Peyer's patch (tissue), 4 donors: ENCODE measurements at regions not wholly inside any gene's neighbourhood (a gene's known extent, or its start where the extent isn't known, plus 50 kb on each side); places are given as distances from the start of the nearest gene placed in this dataset.
"Not testable (repeated sequence)": the region's sequence is repeated elsewhere in the genome, so short reads cannot be mapped to it uniquely, and the experiment has no call there.

Experiments used
- DNase-seq, 3 donors: peaks; one replicate each; pipeline ENCODE4 v3.0.0-alpha.2; 2017 to 2019
- H3K27ac ChIP-seq, 4 donors: fragments of 200-600 bp; sonication (generic); one replicate each; pipeline ENCODE4 v1.5.1; 2016 to 2019
- H3K27me3 ChIP-seq, 2 donors: fragments of 200-600 bp; sonication (generic); one replicate each; pipeline ENCODE4 v1.5.1; 2019
- H3K36me3 ChIP-seq, 3 donors: fragments of 200-600 bp; sonication (generic); one replicate each; pipeline ENCODE4 v1.5.1; 2016 to 2019
- H3K4me1 ChIP-seq, 4 donors: fragments of 200-600 bp; sonication (generic); one replicate each; pipeline ENCODE4 v1.5.1; 2016 to 2019
- H3K4me3 ChIP-seq, 4 donors: fragments of 200-600 bp; sonication (generic); 1 replicate in 3 of 4; 2 replicates in 1 of 4; pipeline ENCODE4 v1.5.1; 2016 to 2019; ENCODE audit warnings: mild to moderate bottlenecking in 1 of 4
- H3K9me3 ChIP-seq, 4 donors: fragments of 200-600 bp; sonication (generic); one replicate each; pipeline ENCODE4 v1.5.1; 2016 to 2019; ENCODE audit warnings: mild to moderate bottlenecking in 1 of 4
- POLR2A ChIP-seq, 2 donors: fragments of 450-650 bp; IDR thresholded peaks; one replicate each; pipeline ENCODE4 v1.5.1; 2017; ENCODE audit warnings: antibody characterized with exemption in 2 of 2, mild to moderate bottlenecking in 2 of 2, moderate library complexity in 2 of 2
- TF ChIP-seq, protein P1 (sequence below), 6 experiments: fragments of 450-650 bp in 4 of 6; fragments of 200-600 bp in 2 of 6; sonication (generic) in 1 of 6; IDR thresholded peaks; one replicate each; pipeline ENCODE4 v1.5.1; 2017 to 2019; ENCODE audit warnings: antibody characterized with exemption in 6 of 6, mild to moderate bottlenecking in 3 of 6, moderate library complexity in 1 of 6

DNA sequence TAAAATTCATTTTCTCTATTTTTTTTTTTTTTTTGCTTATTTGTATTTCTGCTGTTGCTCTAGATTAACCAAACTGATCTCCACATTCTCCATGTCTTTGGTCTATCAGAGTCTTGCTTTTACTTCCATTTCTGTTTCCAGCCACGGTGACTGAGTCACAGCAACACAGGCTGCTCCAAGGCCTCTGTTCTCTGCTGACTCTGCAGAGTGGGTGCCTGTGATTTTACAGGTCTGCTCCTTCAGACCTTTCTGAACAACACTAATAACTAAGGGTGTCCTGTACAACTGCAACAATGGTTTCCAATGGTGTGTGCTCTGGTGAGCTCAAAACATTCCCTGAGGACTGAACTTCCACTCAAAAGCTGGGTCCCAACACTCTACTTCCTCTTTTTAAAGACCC lies 102.3 kb upstream of the BMP2 start:
- Histone ChIP-seq H3K36me3 (no peaks in the 10 kb centered on the region), H3K27ac (no peak overlapping the region), H3K9me3 (no peaks in the 10 kb centered on the region), H3K4me3 (no peak overlapping the region), H3K4me1 (peaks cover 0 to 8% (median 0%) of the 10 kb centered on the region in 4 donors), H3K27me3 (no peaks in the 10 kb centered on the region)
- DNase-seq, result no peak
- TF ChIP-seq, protein P1, sequence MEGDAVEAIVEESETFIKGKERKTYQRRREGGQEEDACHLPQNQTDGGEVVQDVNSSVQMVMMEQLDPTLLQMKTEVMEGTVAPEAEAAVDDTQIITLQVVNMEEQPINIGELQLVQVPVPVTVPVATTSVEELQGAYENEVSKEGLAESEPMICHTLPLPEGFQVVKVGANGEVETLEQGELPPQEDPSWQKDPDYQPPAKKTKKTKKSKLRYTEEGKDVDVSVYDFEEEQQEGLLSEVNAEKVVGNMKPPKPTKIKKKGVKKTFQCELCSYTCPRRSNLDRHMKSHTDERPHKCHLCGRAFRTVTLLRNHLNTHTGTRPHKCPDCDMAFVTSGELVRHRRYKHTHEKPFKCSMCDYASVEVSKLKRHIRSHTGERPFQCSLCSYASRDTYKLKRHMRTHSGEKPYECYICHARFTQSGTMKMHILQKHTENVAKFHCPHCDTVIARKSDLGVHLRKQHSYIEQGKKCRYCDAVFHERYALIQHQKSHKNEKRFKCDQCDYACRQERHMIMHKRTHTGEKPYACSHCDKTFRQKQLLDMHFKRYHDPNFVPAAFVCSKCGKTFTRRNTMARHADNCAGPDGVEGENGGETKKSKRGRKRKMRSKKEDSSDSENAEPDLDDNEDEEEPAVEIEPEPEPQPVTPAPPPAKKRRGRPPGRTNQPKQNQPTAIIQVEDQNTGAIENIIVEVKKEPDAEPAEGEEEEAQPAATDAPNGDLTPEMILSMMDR (IDR thresholded peaks at IDR 0.05), result no peak
- TF ChIP-seq POLR2A (IDR thresholded peaks at IDR 0.05), result no peak

- no peaks in the 10 kb centered on the region for H3K9me3 ChIP-seq
- H3K27ac ChIP-seq, result no peak overlapping the region
- H3K36me3 ChIP-seq, result no peaks in the 10 kb centered on the region
- H3K4me3 ChIP-seq, result no peak overlapping the region
- TF ChIP-seq POLR2A (IDR thresholded peaks at IDR 0.05), result no peak
- TF ChIP-seq, protein P1 (IDR thresholded peaks at IDR 0.05), result no peak
- H3K27me3 ChIP-seq, result no peaks in the 10 kb centered on the region
- DNase-seq, result no peak
- peaks cover 0 to 14% (median 0%) of the 10 kb centered on the region in 4 donors for H3K4me1 ChIP-seq
Measured at GRCh38 chr20:6664574-6664973, 102.9 kb upstream of the BMP2 start.

GRCh38 chr20:6663751-6664388 lies 103.6 kb upstream of the BMP2 start:
- DNase-seq, result peak in 1 of 3 donors; percentile 64
- no peak for TF ChIP-seq POLR2A (IDR thresholded peaks at IDR 0.05)
- H3K36me3 ChIP-seq, result no peaks in the 10 kb centered on the region
- no peaks in the 10 kb centered on the region for H3K9me3 ChIP-seq
- H3K27ac ChIP-seq, result no peak overlapping the region
- H3K4me1 ChIP-seq, result peaks cover 0 to 15% (median 0%) of the 10 kb centered on the region in 4 donors
- no peak overlapping the region for H3K4me3 ChIP-seq
- H3K27me3 ChIP-seq, result no peaks in the 10 kb centered on the region

DNA sequence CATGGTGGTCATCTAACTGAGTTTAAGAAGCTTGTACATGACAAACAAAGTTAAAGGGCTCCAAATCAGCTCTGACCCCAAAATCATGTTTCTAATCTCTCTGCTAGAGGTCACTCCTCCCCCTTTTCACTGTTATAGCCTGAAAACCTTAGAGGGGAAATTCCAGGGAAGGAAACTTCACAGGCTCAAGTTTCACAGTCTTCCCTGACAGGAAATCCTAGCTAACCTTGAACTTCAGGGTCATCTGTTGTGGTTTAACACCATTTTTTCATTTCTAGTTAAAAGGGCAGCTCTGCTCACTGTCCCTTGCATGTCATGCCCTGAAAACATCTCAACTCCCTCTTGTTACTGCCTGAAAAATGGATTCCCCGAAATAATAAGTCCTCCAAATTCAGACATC lies 104.4 kb upstream of the BMP2 start:
- Histone ChIP-seq H3K27ac (no peak overlapping the region), H3K36me3 (no peaks in the 10 kb centered on the region), H3K4me1 (peaks cover 0 to 15% (median 0%) of the 10 kb centered on the region in 4 donors), H3K27me3 (no peaks in the 10 kb centered on the region), H3K4me3 (no peak overlapping the region), H3K9me3 (no peaks in the 10 kb centered on the region)
- TF ChIP-seq, protein P1 (IDR thresholded peaks at IDR 0.05), result no peak
- TF ChIP-seq POLR2A (IDR thresholded peaks at IDR 0.05), result no peak
- DNase-seq, result no peak

DNA sequence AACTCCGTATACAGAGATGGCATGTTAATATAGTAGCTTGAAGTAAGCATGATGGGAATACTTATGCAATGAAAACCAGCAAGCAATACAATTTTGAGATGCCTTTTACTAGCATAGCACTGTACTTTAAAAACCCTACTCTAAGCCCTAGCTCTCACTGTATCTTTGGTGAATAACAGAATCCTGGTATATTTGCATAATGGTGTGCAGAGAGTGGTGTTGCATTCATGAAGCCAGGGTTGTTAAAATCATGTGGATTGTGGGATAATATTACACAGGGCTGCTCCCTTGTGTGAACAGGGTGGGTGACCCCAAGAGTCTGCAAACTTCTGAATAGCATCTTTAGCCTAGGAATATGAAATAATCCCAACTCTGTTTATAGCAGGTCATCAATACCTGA lies 105.2 kb upstream of the BMP2 start:
- H3K27ac ChIP-seq, result no peak overlapping the region

DNA sequence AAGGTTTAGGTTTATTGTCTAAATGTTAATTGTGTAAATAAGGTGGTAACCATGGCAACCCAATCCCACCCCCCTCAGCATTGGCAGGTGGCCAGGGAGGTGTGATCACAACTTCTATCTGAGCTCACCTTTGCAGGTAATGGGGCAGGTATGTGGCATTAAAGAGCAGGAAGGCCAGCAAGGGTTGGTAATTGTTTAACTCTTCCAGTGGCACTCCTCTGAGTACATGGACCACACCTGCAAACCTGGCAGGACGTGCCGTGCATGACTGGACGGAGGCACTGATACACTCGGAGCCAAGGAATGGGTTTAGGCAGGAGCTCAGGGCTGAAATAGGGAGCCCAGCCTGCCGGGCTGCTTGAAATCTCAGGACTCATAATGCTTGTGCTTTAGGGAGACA lies 107.0 kb upstream of the BMP2 start:
- Histone ChIP-seq H3K4me3 (no peak overlapping the region), H3K4me1 (peaks cover 0 to 15% (median 0%) of the 10 kb centered on the region in 4 donors), H3K27ac (peak overlapping the region in 2 of 4 donors; percentile 18 to 74), H3K9me3 (no peaks in the 10 kb centered on the region), H3K27me3 (no peaks in the 10 kb centered on the region), H3K36me3 (no peaks in the 10 kb centered on the region)
- peak in 2 of 3 donors; percentile 72 to 87 for DNase-seq
- TF ChIP-seq, protein P1 (IDR thresholded peaks at IDR 0.05), result peak in 1 of 6 experiments; percentile 2
- TF ChIP-seq POLR2A (IDR thresholded peaks at IDR 0.05), result peak in 1 of 2 donors; percentile 31

More for the DNA sequence above, 105.2 kb upstream of the BMP2 start:
- TF ChIP-seq POLR2A (IDR thresholded peaks at IDR 0.05), result no peak
- TF ChIP-seq, protein P1 (IDR thresholded peaks at IDR 0.05), result no peak
- Histone ChIP-seq H3K4me3 (no peak overlapping the region), H3K27me3 (no peaks in the 10 kb centered on the region), H3K36me3 (no peaks in the 10 kb centered on the region), H3K4me1 (peaks cover 0 to 15% (median 0%) of the 10 kb centered on the region in 4 donors), H3K9me3 (no peaks in the 10 kb centered on the region)
- DNase-seq, result no peak

DNA sequence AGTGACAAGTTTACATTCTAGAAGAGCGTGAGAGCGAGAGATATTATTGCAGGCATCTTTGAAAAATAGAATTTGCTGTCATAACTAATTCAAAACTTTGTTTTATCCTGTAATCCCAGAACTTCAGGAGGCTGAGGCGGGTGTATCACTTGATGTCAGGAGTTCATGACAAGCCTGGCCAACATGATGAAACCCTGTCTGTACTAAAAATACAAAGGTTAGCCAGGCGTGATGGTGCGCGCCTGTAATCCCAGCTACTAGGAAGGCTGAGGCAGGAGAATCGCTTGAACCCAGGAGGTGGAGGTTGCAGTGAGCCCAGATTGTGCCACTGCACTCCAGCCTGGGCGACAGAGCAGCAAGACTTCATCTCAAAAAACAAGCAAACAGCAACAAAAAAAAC lies 108.6 kb upstream of the BMP2 start:
- not testable (repeated sequence) for H3K27me3 ChIP-seq, H3K4me3 ChIP-seq, H3K36me3 ChIP-seq, DNase-seq, H3K9me3 ChIP-seq, H3K27ac ChIP-seq
- H3K4me1 ChIP-seq, result peaks cover 0 to 15% (median 0%) of the 10 kb centered on the region in 4 donors
